ENCODE measurements at regions not wholly inside any gene's neighbourhood (a gene's known extent, or its start where the extent isn't known, plus 50 kb on each side); places are given as distances from the start of the nearest gene placed in this dataset.

GRCh38 chr10:60527676-60528075 lies 138.0 kb upstream of the ANK3 start:
- no peak for TF ChIP-seq CTCF (IDR thresholded peaks at IDR 0.05; ENCODE audit: borderline replicate concordance, extremely low read depth, low read length, poor library complexity, severe bottlenecking)
- no peak for TF ChIP-seq EZH2 (IDR thresholded peaks at IDR 0.05; ENCODE audit: borderline replicate concordance, low read depth, low read length, severe bottlenecking)

All from DND-41 (cell line).